ENCODE measurements at regions not wholly inside any gene's neighbourhood (a gene's known extent, or its start where the extent isn't known, plus 50 kb on each side); places are given as distances from the start of the nearest gene placed in this dataset.

DNA sequence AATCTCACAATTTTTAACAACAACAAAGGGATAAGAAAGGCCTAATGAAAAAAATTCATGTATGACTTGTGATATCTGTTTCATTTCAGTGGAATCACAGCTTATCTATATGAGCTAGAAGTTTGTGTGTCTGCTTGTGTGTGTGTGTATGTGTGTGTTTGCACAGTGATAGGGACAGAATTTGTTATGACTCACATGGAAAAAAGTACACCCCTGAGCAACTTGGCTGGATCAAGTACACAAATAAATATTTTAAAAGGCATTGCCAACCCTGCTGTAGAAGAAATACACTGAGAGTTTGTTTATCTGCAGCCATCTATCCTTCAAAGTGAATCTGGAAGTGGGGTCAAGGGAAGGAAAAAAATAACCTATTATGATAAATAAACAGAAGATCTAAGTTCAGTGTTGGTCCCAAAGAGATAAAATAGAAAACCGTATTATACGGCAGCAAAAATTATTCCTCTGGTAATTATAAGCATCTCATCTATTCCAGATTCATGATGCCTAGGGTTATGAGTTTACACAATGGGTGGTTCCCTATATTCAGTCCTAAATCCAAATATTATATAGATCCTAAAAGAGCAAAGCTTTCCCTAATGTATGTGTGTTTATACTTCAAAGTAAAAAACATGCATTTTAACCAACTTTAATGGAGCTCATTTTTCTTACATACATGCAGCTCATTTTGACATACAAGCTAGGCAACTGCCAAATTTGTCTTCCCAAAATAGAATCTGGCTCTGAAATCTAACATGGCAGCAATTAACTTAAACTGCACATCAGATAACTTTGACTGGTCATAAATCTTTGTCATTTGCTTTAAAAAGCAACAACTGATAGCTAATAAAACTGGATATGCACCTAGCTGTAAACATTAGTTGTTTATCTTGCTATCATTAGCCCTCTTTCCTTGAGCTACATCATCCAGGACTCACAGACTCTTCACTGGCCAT, 420.6 kb downstream of the IRS1 start:
- no peak for TF ChIP-seq YY1 (IDR thresholded peaks at IDR 0.05; ENCODE audit: insufficient read depth, insufficient read length)
- TF ChIP-seq SUZ12 (IDR thresholded peaks at IDR 0.05; ENCODE audit: extremely low read depth, insufficient read depth, insufficient read length) = no peak
